WTC11 (cell line): ENCODE measurements at regions not wholly inside any gene's neighbourhood (a gene's known extent, or its start where the extent isn't known, plus 50 kb on each side); places are given as distances from the start of the nearest gene placed in this dataset.

Experiments
- ATAC-seq: fragments of 200-7000 bp; cut with Tn5 transposase; 2 replicates; pipeline ENCODE4 v1.10.0; 2021; ENCODE audit warnings: mild to moderate bottlenecking, moderate library complexity
- CTCF ChIA-PET: fragments of 300-600 bp; sonication (Branson Sonifier 250); formaldehyde crosslinking; loops from one replicate; lab custom pipeline; 2021; ENCODE audit warnings: antibody characterized with exemption; lab: Charles Lee
- POLR2A ChIA-PET: fragments of 350-600 bp; sonication (Branson Sonifier 250); formaldehyde crosslinking; loops from one replicate; lab custom pipeline; 2021; ENCODE audit warnings: antibody characterized with exemption; lab: Charles Lee
- DNase-seq: peaks from one replicate; pipeline ENCODE4 v3.0.0; 2021; ENCODE audit warnings: low spot score
- H3K27ac Mint-ChIP-seq: 2 replicates; pipeline ENCODE4 v1.8.0; 2021; ENCODE audit warnings: mixed read lengths
- H3K27me3 Mint-ChIP-seq: 2 replicates; pipeline ENCODE4 v1.8.0; 2021; ENCODE audit warnings: low read depth, mild to moderate bottlenecking, moderate library complexity, mixed read lengths
- H3K36me3 Mint-ChIP-seq: 2 replicates; pipeline ENCODE4 v1.8.0; 2021; ENCODE audit warnings: mixed read lengths
- H3K4me1 Mint-ChIP-seq: 2 replicates; pipeline ENCODE4 v1.8.0; 2022; ENCODE audit warnings: mixed read lengths
- H3K4me3 Mint-ChIP-seq: 2 replicates; pipeline ENCODE4 v1.8.0; 2021; ENCODE audit warnings: mild to moderate bottlenecking, moderate library complexity, mixed read lengths
- H3K9me3 Mint-ChIP-seq: 2 replicates; pipeline ENCODE4 v1.8.0; 2021; ENCODE audit warnings: mixed read lengths
- AR ChIP-seq: fragments of 250-450 bp; sonication (Bioruptor Pico); IDR thresholded peaks from 2 replicates; pipeline ENCODE4 v1.9.0; 2021; ENCODE audit warnings: mild to moderate bottlenecking
- ATF1 ChIP-seq: sonication (generic); formaldehyde crosslinking; IDR thresholded peaks from 2 replicates; pipeline ENCODE4 v1.8.1; 2023; ENCODE audit warnings: mild to moderate bottlenecking, moderate library complexity, missing genetic modification reagents
- ATF2 ChIP-seq: sonication (generic); formaldehyde crosslinking; IDR thresholded peaks from 2 replicates; pipeline ENCODE4 v1.8.1; 2022; ENCODE audit warnings: low read depth, missing genetic modification reagents, borderline replicate concordance
- ATF6 ChIP-seq: sonication (generic); formaldehyde crosslinking; IDR thresholded peaks from 2 replicates; pipeline ENCODE4 v1.8.1; 2023; ENCODE audit warnings: mild to moderate bottlenecking, missing genetic modification reagents
- CREM ChIP-seq: sonication (generic); formaldehyde crosslinking; IDR thresholded peaks from 2 replicates; pipeline ENCODE4 v1.8.1; 2022; ENCODE audit warnings: mild to moderate bottlenecking, missing genetic modification reagents, moderate library complexity
- EMX1 ChIP-seq: fragments of 250-450 bp; sonication (Bioruptor Pico); IDR thresholded peaks from 2 replicates; pipeline ENCODE4 v1.8.0; 2021; ENCODE audit warnings: mild to moderate bottlenecking
- ERG ChIP-seq: fragments of 250-450 bp; sonication (Bioruptor Pico); IDR thresholded peaks from 2 replicates; pipeline ENCODE4 v1.8.0; 2021; ENCODE audit warnings: mild to moderate bottlenecking
- ETV6 ChIP-seq: sonication (generic); formaldehyde crosslinking; IDR thresholded peaks from 2 replicates; pipeline ENCODE4 v1.8.1; 2022; ENCODE audit warnings: mild to moderate bottlenecking, missing genetic modification reagents
- FOXJ3 ChIP-seq: sonication (generic); formaldehyde crosslinking; IDR thresholded peaks from 2 replicates; pipeline ENCODE4 v1.9.0; 2021; ENCODE audit warnings: missing genetic modification reagents, mild to moderate bottlenecking, borderline replicate concordance
- GRHL2 ChIP-seq: fragments of 250-450 bp; sonication (Bioruptor Pico); IDR thresholded peaks from 2 replicates; pipeline ENCODE4 v1.8.0; 2022; ENCODE audit warnings: mild to moderate bottlenecking, moderate library complexity; ENCODE audit not compliant: insufficient replicate concordance, severe bottlenecking
- GTF2I ChIP-seq: fragments of 250-450 bp; sonication (Bioruptor Pico); conservative IDR thresholded peaks from 2 replicates; pipeline ENCODE4 v1.4.0; 2021; ENCODE audit warnings: mild to moderate bottlenecking
- IRF2 ChIP-seq: sonication (generic); formaldehyde crosslinking; IDR thresholded peaks from 2 replicates; pipeline ENCODE4 v1.8.0; 2022; ENCODE audit warnings: low read depth, missing genetic modification reagents, borderline replicate concordance
- NFE2L1 ChIP-seq: sonication (generic); formaldehyde crosslinking; IDR thresholded peaks from 2 replicates; pipeline ENCODE4 v1.8.1; 2023; ENCODE audit warnings: missing genetic modification reagents
- NFYB ChIP-seq: sonication (generic); formaldehyde crosslinking; conservative IDR thresholded peaks from 2 replicates; pipeline ENCODE4 v1.8.0; 2022; ENCODE audit warnings: low read depth, missing genetic modification reagents
- PRRX2 ChIP-seq: fragments of 250-450 bp; sonication (Bioruptor Pico); IDR thresholded peaks from 2 replicates; pipeline ENCODE4 v1.8.0; 2021; ENCODE audit warnings: mild to moderate bottlenecking
- RELA ChIP-seq: sonication (generic); formaldehyde crosslinking; IDR thresholded peaks from 2 replicates; pipeline ENCODE4 v1.8.1; 2022; ENCODE audit warnings: missing genetic modification reagents, mild to moderate bottlenecking, borderline replicate concordance
- SOX15 ChIP-seq: fragments of 250-450 bp; sonication (Bioruptor Pico); IDR thresholded peaks from 2 replicates; pipeline ENCODE4 v1.9.0; 2021; ENCODE audit warnings: mild to moderate bottlenecking
- STAT6 ChIP-seq: sonication (generic); formaldehyde crosslinking; conservative IDR thresholded peaks from 2 replicates; pipeline ENCODE4 v1.8.1; 2023; ENCODE audit warnings: mild to moderate bottlenecking, low read depth, missing genetic modification reagents, moderate library complexity
- TP53 ChIP-seq: sonication (generic); formaldehyde crosslinking; IDR thresholded peaks from 2 replicates; pipeline ENCODE4 v1.8.1; 2023; ENCODE audit warnings: mild to moderate bottlenecking, missing genetic modification reagents
- ZBTB21 ChIP-seq: sonication (generic); formaldehyde crosslinking; IDR thresholded peaks from 2 replicates; pipeline ENCODE4 v1.8.1; 2023; ENCODE audit warnings: mild to moderate bottlenecking, missing genetic modification reagents, borderline replicate concordance

- TF ChIP-seq IRF2 (CRISPR knock-in tag): no peak
- TF ChIP-seq PRRX2: no peak
- no peak for TF ChIP-seq TP53 (CRISPR knock-in tag)
- no peak for TF ChIP-seq SOX15 (CRISPR knock-in tag)
- no peak for TF ChIP-seq EMX1 (CRISPR knock-in tag)
- TF ChIP-seq ATF1 (CRISPR knock-in tag): no peak
- TF ChIP-seq STAT6 (CRISPR knock-in tag): no peak
- no peak for TF ChIP-seq ERG (CRISPR knock-in tag)
- no peak for TF ChIP-seq GTF2I
- DNase-seq (no peak), ATAC-seq (no peak)
- POLR2A ChIA-PET: interaction anchor here (0.6 kb wide), 1 partner anchor 814 kb away, joined by 3 read pairs; no protein-coding TSS in a partner anchor
- Mint-ChIP-seq H3K9me3 (peaks cover 6% of the 10 kb centered on the region; the same call in 1 of the 2 replicates), H3K4me3 (no peak overlapping the region), H3K36me3 (no peaks in the 10 kb centered on the region), H3K27me3 (no peaks in the 10 kb centered on the region), H3K27ac (no peak overlapping the region), H3K4me1 (0 out of 2 replicates have a peak, but pooled peaks cover 3% of the 10 kb centered on the region)
- CTCF ChIA-PET: no interaction called here
Measured at GRCh38 chr6:91645811-91646210, 1058.9 kb upstream of the MAP3K7 start.

- peaks cover 11% of the 10 kb centered on the region; the same call in 1 of the 2 replicates for H3K9me3 Mint-ChIP-seq
- no peak for ATAC-seq
- H3K4me1 Mint-ChIP-seq: peaks cover 32% of the 10 kb centered on the region
- no peak for DNase-seq
- ChIA-PET POLR2A (no interaction called here), CTCF (no interaction called here)
- no peak overlapping the region for H3K4me3 Mint-ChIP-seq
- no peak overlapping the region for H3K27ac Mint-ChIP-seq
- H3K27me3 Mint-ChIP-seq: no peaks in the 10 kb centered on the region
- no peaks in the 10 kb centered on the region for H3K36me3 Mint-ChIP-seq
- TF ChIP-seq STAT6 (CRISPR knock-in tag) (no peak), NFE2L1 (CRISPR knock-in tag) (no peak), NFYB (CRISPR knock-in tag) (no peak), GRHL2 (CRISPR knock-in tag) (no peak), ATF2 (CRISPR knock-in tag) (no peak), ZBTB21 (no peak), CREM (CRISPR knock-in tag) (no peak), RELA (no peak), ETV6 (no peak), ATF6 (no peak), FOXJ3 (CRISPR knock-in tag) (no peak), AR (CRISPR knock-in tag) (no peak)
Measured at GRCh38 chr6:91637217-91637616, 1050.3 kb upstream of the MAP3K7 start.
